ENCODE measurements at regions not wholly inside any gene's neighbourhood (a gene's known extent, or its start where the extent isn't known, plus 50 kb on each side); places are given as distances from the start of the nearest gene placed in this dataset.

DNA sequence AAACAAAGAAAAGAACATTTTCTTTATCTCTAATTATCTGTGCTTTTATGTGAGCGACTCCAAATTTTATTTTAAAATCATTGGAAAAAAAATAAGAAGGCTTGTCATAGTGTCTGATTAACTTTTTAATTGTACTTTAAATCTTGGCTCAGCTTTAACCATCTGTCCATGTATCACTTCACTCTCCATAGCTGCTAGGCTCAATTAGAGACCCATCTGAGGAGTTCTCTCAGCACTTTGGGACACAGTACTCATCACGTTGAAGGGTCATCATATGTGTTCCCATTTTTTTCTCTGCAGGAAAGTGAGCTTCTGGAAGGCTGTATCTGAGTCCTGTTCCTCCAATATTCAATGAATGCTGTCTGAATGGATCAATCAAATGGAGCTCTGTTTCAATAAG is 908.5 kb upstream of the ROBO1 start:
- no peak for TF ChIP-seq MAFK (IDR thresholded peaks at IDR 0.05; ENCODE audit: low read length)
- no peak for TF ChIP-seq ERF (CRISPR knock-in tag; IDR thresholded peaks at IDR 0.05)
- no peak for TF ChIP-seq ZNF143 (CRISPR knock-in tag; IDR thresholded peaks at IDR 0.05)
- TF ChIP-seq, protein P1, sequence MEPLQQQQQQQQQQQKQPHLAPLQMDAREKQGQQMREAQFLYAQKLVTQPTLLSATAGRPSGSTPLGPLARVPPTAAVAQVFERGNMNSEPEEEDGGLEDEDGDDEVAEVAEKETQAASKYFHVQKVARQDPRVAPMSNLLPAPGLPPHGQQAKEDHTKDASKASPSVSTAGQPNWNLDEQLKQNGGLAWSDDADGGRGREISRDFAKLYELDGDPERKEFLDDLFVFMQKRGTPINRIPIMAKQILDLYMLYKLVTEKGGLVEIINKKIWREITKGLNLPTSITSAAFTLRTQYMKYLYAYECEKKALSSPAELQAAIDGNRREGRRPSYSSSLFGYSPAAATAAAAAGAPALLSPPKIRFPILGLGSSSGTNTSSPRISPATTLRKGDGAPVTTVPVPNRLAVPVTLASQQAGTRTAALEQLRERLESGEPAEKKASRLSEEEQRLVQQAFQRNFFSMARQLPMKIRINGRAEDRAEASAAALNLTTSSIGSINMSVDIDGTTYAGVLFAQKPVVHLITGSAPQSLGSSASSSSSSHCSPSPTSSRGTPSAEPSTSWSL (CRISPR knock-in tag; IDR thresholded peaks at IDR 0.05; ENCODE audit: borderline replicate concordance), result no peak
- TF ChIP-seq POLR2A (conservative IDR thresholded peaks at IDR 0.05), result no peak

All from K562 (cell line).